H9 (cell line): ENCODE measurements at regions not wholly inside any gene's neighbourhood (a gene's known extent, or its start where the extent isn't known, plus 50 kb on each side); places are given as distances from the start of the nearest gene placed in this dataset.

ENCODE experiments used
- DNase-seq: peaks from one replicate; pipeline ENCODE4 v3.0.0-alpha.2; 2017
- H2AFZ ChIP-seq: one replicate; pipeline ENCODE4 v1.6.1; 2013; ENCODE audit warnings: mild to moderate bottlenecking, low read length, control low read depth, moderate library complexity
- H2AK5ac ChIP-seq: 2 replicates; pipeline ENCODE4 v1.6.1; 2013; ENCODE audit warnings: low read length, control low read depth, mixed read lengths; ENCODE audit not compliant: insufficient read length
- H2BK120ac ChIP-seq: one replicate; pipeline ENCODE4 v1.6.1; 2013; ENCODE audit warnings: low read depth, mild to moderate bottlenecking, low read length, control low read depth, inconsistent platforms; ENCODE audit not compliant: poor library complexity, severe bottlenecking
- H2BK12ac ChIP-seq: 2 replicates; pipeline ENCODE4 v1.6.1; 2013; ENCODE audit warnings: low read length, control low read depth, mixed read lengths, low read depth; ENCODE audit not compliant: insufficient read length
- H2BK15ac ChIP-seq: 2 replicates; pipeline ENCODE4 v1.6.1; 2013; ENCODE audit warnings: low read depth, low read length, control low read depth
- H2BK20ac ChIP-seq: one replicate; pipeline ENCODE4 v1.6.1; 2013; ENCODE audit warnings: low read depth, mild to moderate bottlenecking, low read length, control low read depth, inconsistent platforms; ENCODE audit not compliant: poor library complexity, severe bottlenecking
- H2BK5ac ChIP-seq: 2 replicates; pipeline ENCODE4 v1.6.1; 2013; ENCODE audit warnings: low read length, control low read depth, mixed read lengths; ENCODE audit not compliant: insufficient read length
- H3K14ac ChIP-seq: 2 replicates; pipeline ENCODE4 v1.6.1; 2013; ENCODE audit warnings: low read length, control low read depth; ENCODE audit not compliant: insufficient read depth
- H3K18ac ChIP-seq: 2 replicates; pipeline ENCODE4 v1.6.1; 2013; ENCODE audit warnings: low read depth, mild to moderate bottlenecking, mixed read lengths, low read length, control low read depth; ENCODE audit not compliant: insufficient read length
- H3K23ac ChIP-seq: 2 replicates; pipeline ENCODE4 v1.6.1; 2013; ENCODE audit warnings: low read length, control low read depth, mixed read lengths, low read depth; ENCODE audit not compliant: insufficient read length
- H3K23me2 ChIP-seq: 2 replicates; pipeline ENCODE4 v1.6.1; 2013; ENCODE audit warnings: low read depth, mild to moderate bottlenecking, mixed read lengths, low read length, control low read depth; ENCODE audit not compliant: insufficient read length, poor library complexity, severe bottlenecking
- H3K27ac ChIP-seq: 2 replicates; pipeline ENCODE4 v1.5.1; 2013; ENCODE audit warnings: low read length, control low read depth, mixed read lengths, low read depth; ENCODE audit not compliant: insufficient read length
- H3K27me3 ChIP-seq: 2 replicates; pipeline ENCODE4 v1.6.1; 2013; ENCODE audit warnings: low read length, control low read depth, inconsistent platforms; ENCODE audit not compliant: insufficient read depth
- H3K4ac ChIP-seq: 2 replicates; pipeline ENCODE4 v1.6.1; 2013; ENCODE audit warnings: low read depth, mild to moderate bottlenecking, control low read depth, inconsistent platforms, low read length, moderate library complexity
- H3K4me1 ChIP-seq: 2 replicates; pipeline ENCODE4 v1.6.1; 2013; ENCODE audit warnings: low read length, control low read depth, inconsistent platforms; ENCODE audit not compliant: insufficient read depth
- H3K4me2 ChIP-seq: 2 replicates; pipeline ENCODE4 v1.6.1; 2013; ENCODE audit warnings: low read length, control low read depth, mixed read lengths; ENCODE audit not compliant: insufficient read length, insufficient read depth
- H3K56ac ChIP-seq: 2 replicates; pipeline ENCODE4 v1.6.1; 2013; ENCODE audit warnings: low read depth, mild to moderate bottlenecking, mixed read lengths, low read length, control low read depth; ENCODE audit not compliant: insufficient read length
- H3K79me1 ChIP-seq: 2 replicates; pipeline ENCODE4 v1.6.1; 2013; ENCODE audit warnings: low read depth, mild to moderate bottlenecking, moderate library complexity, low read length, control low read depth, inconsistent platforms; ENCODE audit not compliant: insufficient read depth, poor library complexity, severe bottlenecking
- H3K79me2 ChIP-seq: 2 replicates; pipeline ENCODE4 v1.6.1; 2013; ENCODE audit warnings: low read length, control low read depth, inconsistent platforms; ENCODE audit not compliant: insufficient read depth
- H3K9ac ChIP-seq: 2 replicates; pipeline ENCODE4 v1.6.1; 2013; ENCODE audit warnings: low read length, control low read depth, mixed read lengths; ENCODE audit not compliant: insufficient read length; ENCODE audit errors: extremely low read depth
- H3K9me3 ChIP-seq: one replicate; pipeline ENCODE4 v1.6.1; 2013; ENCODE audit warnings: low read depth, low read length, inconsistent platforms; ENCODE audit not compliant: control insufficient read depth
- H3T11ph ChIP-seq: one replicate; pipeline ENCODE4 v1.6.1; 2013; ENCODE audit warnings: mild to moderate bottlenecking, low read length, control low read depth, inconsistent platforms
- H4K20me1 ChIP-seq: one replicate; pipeline ENCODE4 v1.6.1; 2013; ENCODE audit not compliant: control insufficient read depth, insufficient read length, insufficient read depth
- H4K5ac ChIP-seq: 2 replicates; pipeline ENCODE4 v1.6.1; 2013; ENCODE audit warnings: low read depth, mild to moderate bottlenecking, mixed read lengths, low read length, control low read depth; ENCODE audit not compliant: insufficient read length
- H4K8ac ChIP-seq: replicated peaks from 2 replicates; pipeline ENCODE4 v1.6.1; 2013; ENCODE audit warnings: low read length, control low read depth, mixed read lengths, low read depth; ENCODE audit not compliant: insufficient read length
- H4K91ac ChIP-seq: 2 replicates; pipeline ENCODE4 v1.6.1; 2013; ENCODE audit warnings: low read depth, mild to moderate bottlenecking, moderate library complexity, mixed read lengths, low read length, control low read depth; ENCODE audit not compliant: insufficient read length
- H3K27ac Mint-ChIP-seq, 3 experiments: 2 replicates in 2 of 3; 3 replicates in 1 of 3; pipeline ENCODE4 v1.8.0; 2020 to 2021; ENCODE audit warnings: mixed read lengths in 3 of 3, mild to moderate bottlenecking in 1 of 3, moderate library complexity in 1 of 3
- H3K27me3 Mint-ChIP-seq: 2 replicates; pipeline ENCODE4 v1.8.0; 2021; ENCODE audit warnings: low read depth, mild to moderate bottlenecking, moderate library complexity, mixed read lengths
- H3K36me3 Mint-ChIP-seq, 3 experiments: 2 replicates in 2 of 3; 3 replicates in 1 of 3; pipeline ENCODE4 v1.8.0; 2020 to 2021; ENCODE audit warnings: low read depth in 3 of 3, mixed read lengths in 3 of 3; ENCODE audit not compliant: insufficient read depth in 1 of 3
- H3K4me1 Mint-ChIP-seq, 2 experiments: 2 replicates each; pipeline ENCODE4 v1.8.0; 2020; ENCODE audit warnings: mixed read lengths in 2 of 2
- H3K4me3 Mint-ChIP-seq, 2 experiments: 2 replicates in 1 of 2; 3 replicates in 1 of 2; pipeline ENCODE4 v1.8.0; 2020 to 2021; ENCODE audit warnings: mild to moderate bottlenecking in 2 of 2, mixed read lengths in 2 of 2, moderate library complexity in 1 of 2
- H3K9me3 Mint-ChIP-seq, 2 experiments: 2 replicates in 1 of 2; 3 replicates in 1 of 2; pipeline ENCODE4 v1.8.0; 2020; ENCODE audit warnings: mild to moderate bottlenecking in 2 of 2, mixed read lengths in 2 of 2, moderate library complexity in 1 of 2
- CTCF ChIP-seq: fragments of 200-600 bp; sonication (generic); conservative IDR thresholded peaks from 3 replicates; pipeline ENCODE4 v1.8.0; 2021; ENCODE audit warnings: antibody characterized with exemption, mild to moderate bottlenecking
- WGBS: extraction: QIAGEN DNeasy Blood & Tissue Kit; methylation state at CpG from one replicate; pipeline ENCODE4 v1.1.7; 2013; ENCODE audit warnings: missing lambda C conversion rate, low lambda C conversion rate, mixed read lengths; ENCODE audit not compliant: insufficient read length; ENCODE audit errors: extremely low coverage; 5-methylcytosine and 5-hydroxymethylcytosine counted together

DNA sequence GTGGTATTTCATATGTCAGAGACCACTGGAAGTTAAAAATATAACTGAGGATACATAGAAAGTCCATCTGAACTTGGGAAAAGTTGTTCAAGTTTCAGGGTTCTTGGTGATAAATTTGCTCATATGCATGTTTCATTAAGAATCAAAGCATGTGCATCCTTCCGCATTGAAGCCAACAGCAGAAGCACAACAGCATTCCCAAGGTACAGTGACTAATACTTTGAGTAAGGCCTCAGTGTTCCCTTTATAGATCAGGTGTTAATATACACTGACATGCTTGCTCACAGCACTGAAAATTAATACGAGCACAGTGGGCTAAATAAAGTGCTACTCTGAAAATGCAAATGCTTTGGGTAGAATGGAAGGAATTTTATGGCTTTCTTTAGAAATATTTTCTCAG is 691.1 kb downstream of the METTL15 start:
- Histone ChIP-seq H2BK120ac (no peak overlapping the region), H3K56ac (no peak overlapping the region), H4K5ac (no peak overlapping the region), H3K4me2 (no peak overlapping the region), H3K27me3 (no peaks in the 10 kb centered on the region), H3K79me1 (no peaks in the 10 kb centered on the region), H2AFZ (no peak overlapping the region), H3K27ac (no peak overlapping the region), H3K23me2 (no peaks in the 10 kb centered on the region), H2BK20ac (no peak overlapping the region), H2BK15ac (no peak overlapping the region), H4K20me1 (no peaks in the 10 kb centered on the region), H2BK12ac (no peak overlapping the region), H2AK5ac (no peak overlapping the region), H3K9me3 (no peaks in the 10 kb centered on the region), H3K79me2 (no peaks in the 10 kb centered on the region), H3K14ac (no peak overlapping the region), H4K8ac (no peak overlapping the region), H3K18ac (no peak overlapping the region), H2BK5ac (no peak overlapping the region), H3K4ac (no peak overlapping the region), H3T11ph (no peak overlapping the region), H3K4me1 (no peaks in the 10 kb centered on the region), H4K91ac (no peak overlapping the region), H3K9ac (no peak overlapping the region), H3K23ac (no peak overlapping the region)
- peaks cover 0 to 4% (median 3%) of the 10 kb centered on the region in 3 experiments; a peak in 3 of 7 replicates for H3K36me3 Mint-ChIP-seq
- no peak overlapping the region for H3K4me3 Mint-ChIP-seq
- no peak for TF ChIP-seq CTCF
- H3K27ac Mint-ChIP-seq, result no peak overlapping the region
- no peaks in the 10 kb centered on the region for H3K27me3 Mint-ChIP-seq
- no CpG with 5 or more reads among the region's 2 CpGs for WGBS
- H3K4me1 Mint-ChIP-seq, result peaks cover 8 to 14% of the 10 kb centered on the region in 2 experiments
- H3K9me3 Mint-ChIP-seq, result no peaks in the 10 kb centered on the region
- DNase-seq, result no peak
